SIG-M5 (cell line): ENCODE measurements at regions not wholly inside any gene's neighbourhood (a gene's known extent, or its start where the extent isn't known, plus 50 kb on each side); places are given as distances from the start of the nearest gene placed in this dataset.

Experiments used
- DNase-seq: peaks from one replicate; lab custom pipeline; 2025; lab: John Stamatoyannopoulos, UW

- no peak for DNase-seq
Measured at GRCh38 chr5:159821461-159821940, 94.8 kb upstream of the ADRA1B start.

- no peak for DNase-seq
Measured at GRCh38 chr5:159824188-159825161, 91.8 kb upstream of the ADRA1B start.

- DNase-seq = no peak
Measured at GRCh38 chr5:159825551-159826051, 90.7 kb upstream of the ADRA1B start.

- no peak for DNase-seq
Measured at GRCh38 chr5:159826351-159827214, 89.7 kb upstream of the ADRA1B start.

GRCh38 chr5:159827861-159828260 lies 88.4 kb upstream of the ADRA1B start:
- DNase-seq = no peak

- DNase-seq = no peak
Measured at GRCh38 chr5:159832073-159832472, 84.2 kb upstream of the ADRA1B start.

GRCh38 chr5:159833088-159833487 lies 83.2 kb upstream of the ADRA1B start:
- no peak for DNase-seq

- DNase-seq = no peak
Measured at GRCh38 chr5:159833846-159834245, 82.4 kb upstream of the ADRA1B start.

- DNase-seq = no peak
Measured at GRCh38 chr5:159835548-159835947, 80.7 kb upstream of the ADRA1B start.

GRCh38 chr5:159836691-159837090 lies 79.6 kb upstream of the ADRA1B start:
- DNase-seq = no peak

- DNase-seq = no peak
Measured at GRCh38 chr5:159837860-159838259, 78.4 kb upstream of the ADRA1B start.

GRCh38 chr5:159838551-159839222 lies 77.6 kb upstream of the ADRA1B start:
- DNase-seq = no peak

GRCh38 chr5:159844267-159845121 lies 71.8 kb upstream of the ADRA1B start:
- DNase-seq = no peak

GRCh38 chr5:159849437-159850083 lies 66.7 kb upstream of the ADRA1B start:
- no peak for DNase-seq

- no peak for DNase-seq
Measured at GRCh38 chr5:159850160-159850559, 66.1 kb upstream of the ADRA1B start.

GRCh38 chr5:159851053-159851452 lies 65.2 kb upstream of the ADRA1B start:
- DNase-seq = no peak

- no peak for DNase-seq
Measured at GRCh38 chr5:159854916-159855315, 61.4 kb upstream of the ADRA1B start.

GRCh38 chr5:159855476-159856191 lies 60.6 kb upstream of the ADRA1B start:
- no peak for DNase-seq

GRCh38 chr5:159858871-159859270 lies 57.4 kb upstream of the ADRA1B start:
- no peak for DNase-seq

- no peak for DNase-seq
Measured at GRCh38 chr5:159861086-159861485, 55.2 kb upstream of the ADRA1B start.
